Osteoblast (primary cell): ENCODE measurements at regions not wholly inside any gene's neighbourhood (a gene's known extent, or its start where the extent isn't known, plus 50 kb on each side); places are given as distances from the start of the nearest gene placed in this dataset.

Source experiments
- DNase-seq: peaks from one replicate; pipeline ENCODE4 v3.0.0; 2011; ENCODE audit warnings: low spot score, mixed read lengths; ENCODE audit not compliant: insufficient read length; ENCODE audit errors: missing footprints
- H2AFZ ChIP-seq: 2 replicates; pipeline ENCODE4 v1.6.0; 2011; ENCODE audit warnings: mild to moderate bottlenecking, low read length
- H3K27ac ChIP-seq: 2 replicates; pipeline ENCODE4 v1.5.1; 2011; ENCODE audit warnings: mild to moderate bottlenecking, low read depth, low read length, moderate library complexity
- H3K27me3 ChIP-seq: 2 replicates; pipeline ENCODE4 v1.6.0; 2012; ENCODE audit warnings: mild to moderate bottlenecking, control low read depth, inconsistent platforms, low read length, moderate library complexity; ENCODE audit not compliant: insufficient read depth
- H3K36me3 ChIP-seq: 2 replicates; pipeline ENCODE4 v1.5.1; 2011; ENCODE audit warnings: mild to moderate bottlenecking, low read length, control low read depth, moderate library complexity; ENCODE audit not compliant: insufficient read depth
- H3K4me1 ChIP-seq: 2 replicates; pipeline ENCODE4 v1.5.1; 2011; ENCODE audit warnings: mild to moderate bottlenecking, low read length, control low read depth, moderate library complexity; ENCODE audit not compliant: insufficient read depth
- H3K4me2 ChIP-seq: 2 replicates; pipeline ENCODE4 v1.6.0; 2011; ENCODE audit warnings: mild to moderate bottlenecking, low read length; ENCODE audit not compliant: insufficient read depth
- H3K4me3 ChIP-seq: fragments of 200-600 bp; sonication (generic); 3 replicates; pipeline ENCODE4 v1.5.1; 2012; ENCODE audit warnings: mild to moderate bottlenecking, low read length, inconsistent platforms; ENCODE audit not compliant: insufficient read depth
- H3K79me2 ChIP-seq: 2 replicates; pipeline ENCODE4 v1.6.0; 2012; ENCODE audit warnings: mild to moderate bottlenecking, low read length, control low read depth, inconsistent platforms; ENCODE audit not compliant: insufficient read depth
- H3K9me3 ChIP-seq: 2 replicates; pipeline ENCODE4 v1.5.1; 2011; ENCODE audit warnings: low read depth, low read length, control low read depth
- H4K20me1 ChIP-seq: 2 replicates; pipeline ENCODE4 v1.6.0; 2012; ENCODE audit warnings: mild to moderate bottlenecking, low read length, control low read depth; ENCODE audit not compliant: insufficient read depth
- CTCF ChIP-seq: IDR thresholded peaks from 2 replicates; pipeline ENCODE4 v1.5.1; 2011; ENCODE audit warnings: mild to moderate bottlenecking, low read depth, low read length, moderate library complexity; ENCODE audit errors: extremely low read depth

DNA sequence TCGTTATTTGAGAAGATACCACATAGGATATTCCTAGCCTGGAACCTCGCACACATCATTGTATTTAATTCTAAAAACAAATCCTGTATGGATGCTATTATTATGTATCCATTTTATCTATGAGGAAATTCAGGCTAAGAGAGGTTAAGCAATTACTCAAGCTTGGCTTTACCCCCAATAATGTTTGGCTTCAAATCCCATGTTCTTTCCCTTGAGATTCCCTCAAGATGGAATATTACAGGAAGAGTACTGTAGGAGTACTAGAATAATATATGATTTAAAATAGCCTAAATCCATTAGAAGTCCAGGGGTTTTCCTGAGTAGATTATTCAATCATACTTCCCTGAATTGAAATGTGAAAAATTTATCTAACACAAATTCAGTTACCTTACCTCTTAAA, 630.2 kb downstream of the ZNF385D start:
- DNase-seq, result no peak
- no peak overlapping the region for H3K4me3 ChIP-seq
- no peaks in the 10 kb centered on the region for H3K27me3 ChIP-seq
- H2AFZ ChIP-seq, result no peak overlapping the region
- TF ChIP-seq CTCF, result no peak
- H3K4me1 ChIP-seq, result no peaks in the 10 kb centered on the region
- peaks cover 10% of the 10 kb centered on the region for H3K9me3 ChIP-seq
- H3K4me2 ChIP-seq, result no peak overlapping the region
- no peaks in the 10 kb centered on the region for H4K20me1 ChIP-seq
- no peak overlapping the region for H3K27ac ChIP-seq
- no peaks in the 10 kb centered on the region for H3K79me2 ChIP-seq
- H3K36me3 ChIP-seq, result no peaks in the 10 kb centered on the region

GRCh38 chr3:21117370-21117769, 633.6 kb downstream of the ZNF385D start:
- Histone ChIP-seq H3K4me3 (no peak overlapping the region), H4K20me1 (no peaks in the 10 kb centered on the region), H3K79me2 (no peaks in the 10 kb centered on the region), H3K27me3 (no peaks in the 10 kb centered on the region), H2AFZ (no peak overlapping the region), H3K9me3 (peaks cover 10% of the 10 kb centered on the region), H3K36me3 (no peaks in the 10 kb centered on the region), H3K27ac (no peak overlapping the region), H3K4me2 (no peak overlapping the region), H3K4me1 (no peaks in the 10 kb centered on the region)
- no peak for DNase-seq
- no peak for TF ChIP-seq CTCF

DNA sequence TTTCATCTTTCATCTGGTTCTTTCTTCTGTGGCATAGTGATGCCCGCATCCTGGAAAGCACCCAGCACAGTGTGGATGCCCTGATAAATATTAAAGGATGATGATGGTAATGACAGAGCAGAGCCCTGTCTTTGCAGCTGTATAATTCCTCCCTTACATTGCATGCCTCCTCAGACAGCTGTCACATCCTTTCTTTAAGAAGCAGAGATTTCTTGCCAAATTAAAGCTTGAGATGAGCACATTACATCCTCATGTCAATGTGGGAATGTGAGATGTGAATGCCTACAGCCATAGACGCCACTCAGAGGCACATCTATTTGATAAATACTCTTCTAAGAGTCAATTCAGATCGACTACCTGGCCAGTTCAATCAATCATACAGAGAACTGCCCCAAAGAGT, 642.0 kb downstream of the ZNF385D start:
- Histone ChIP-seq H3K27me3 (no peaks in the 10 kb centered on the region), H3K9me3 (no peaks in the 10 kb centered on the region)

GRCh38 chr3:21105784-21106183, 645.2 kb downstream of the ZNF385D start:
- TF ChIP-seq CTCF, result no peak

More for the DNA sequence above, 642.0 kb downstream of the ZNF385D start:
- Histone ChIP-seq H3K36me3 (no peaks in the 10 kb centered on the region), H4K20me1 (no peaks in the 10 kb centered on the region), H3K4me2 (no peak overlapping the region), H3K27ac (no peak overlapping the region), H3K4me3 (no peak overlapping the region), H3K79me2 (no peaks in the 10 kb centered on the region), H2AFZ (no peak overlapping the region), H3K4me1 (no peaks in the 10 kb centered on the region)
- DNase-seq, result peak; percentile 18
- TF ChIP-seq CTCF, result no peak

More at GRCh38 chr3:21105784-21106183, 645.2 kb downstream of the ZNF385D start:
- no peaks in the 10 kb centered on the region for H3K4me1 ChIP-seq
- H4K20me1 ChIP-seq, result no peaks in the 10 kb centered on the region
- H3K4me2 ChIP-seq, result no peak overlapping the region
- H3K27ac ChIP-seq, result no peak overlapping the region
- H3K79me2 ChIP-seq, result no peaks in the 10 kb centered on the region
- no peaks in the 10 kb centered on the region for H3K36me3 ChIP-seq
- H3K27me3 ChIP-seq, result no peaks in the 10 kb centered on the region
- no peak overlapping the region for H2AFZ ChIP-seq
- no peak overlapping the region for H3K4me3 ChIP-seq
- no peaks in the 10 kb centered on the region for H3K9me3 ChIP-seq
- DNase-seq, result no peak
